Caki2 (cell line): ENCODE measurements at regions not wholly inside any gene's neighbourhood (a gene's known extent, or its start where the extent isn't known, plus 50 kb on each side); places are given as distances from the start of the nearest gene placed in this dataset.
"Not testable (repeated sequence)": the region's sequence is repeated elsewhere in the genome, so short reads cannot be mapped to it uniquely, and the experiment has no call there.

Experiments used
- DNase-seq: peaks from one replicate; pipeline ENCODE4 v3.0.0-alpha.2; 2015; ENCODE audit warnings: low read depth
- in situ Hi-C: cut with HindIII; loops from 2 replicates; pipeline ENCODE4 v1.10.0; 2016; ENCODE audit warnings: low sequenced_read_pairs, low pct_unique_long_range_greater_than_20kb, mixed read lengths

DNA sequence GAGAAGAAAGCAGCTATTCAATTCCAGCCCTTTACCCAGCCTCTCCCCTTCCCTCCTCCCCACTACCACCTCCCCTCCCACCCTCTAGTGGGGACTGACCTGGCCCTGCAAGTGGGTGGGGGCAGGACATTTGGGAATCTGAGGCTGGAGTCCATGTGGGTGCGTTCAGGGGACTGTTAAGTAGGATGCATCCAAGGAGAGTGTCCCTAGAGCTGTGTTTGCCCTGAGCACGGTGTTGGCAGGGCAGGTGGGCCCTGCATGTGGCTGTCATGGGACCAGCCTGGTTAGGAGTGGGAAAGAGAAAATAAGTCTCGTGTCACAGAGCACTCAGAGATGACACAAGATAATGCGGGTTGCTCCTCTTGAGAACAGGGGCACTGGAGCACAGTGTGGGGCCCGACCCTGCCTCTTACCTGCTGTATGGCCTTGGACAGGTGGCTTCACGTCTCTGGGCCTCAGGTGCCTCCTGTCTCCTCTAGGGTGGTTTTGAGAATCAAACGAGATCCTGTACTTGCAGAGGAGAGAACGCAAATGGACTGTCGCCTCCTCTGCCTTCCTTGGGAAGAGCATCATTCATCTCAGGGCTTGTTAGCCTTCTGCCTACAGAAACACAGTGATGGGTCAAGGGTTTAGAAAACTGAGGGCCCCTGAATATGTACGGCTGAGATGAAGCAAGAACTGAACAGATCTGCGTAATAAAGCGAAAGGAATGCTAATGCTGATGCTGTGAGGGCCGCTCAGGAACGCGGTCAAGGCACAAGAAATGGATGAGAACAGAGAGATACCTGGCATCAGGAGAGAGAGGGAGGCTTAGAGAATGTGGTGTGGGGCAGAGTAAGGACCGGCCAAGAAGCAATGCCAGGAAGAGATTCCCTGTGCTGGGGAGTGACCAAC is 187.7 kb upstream of the HAAO start:
- no peak for DNase-seq
- in situ Hi-C loops, result no loop called here

DNA sequence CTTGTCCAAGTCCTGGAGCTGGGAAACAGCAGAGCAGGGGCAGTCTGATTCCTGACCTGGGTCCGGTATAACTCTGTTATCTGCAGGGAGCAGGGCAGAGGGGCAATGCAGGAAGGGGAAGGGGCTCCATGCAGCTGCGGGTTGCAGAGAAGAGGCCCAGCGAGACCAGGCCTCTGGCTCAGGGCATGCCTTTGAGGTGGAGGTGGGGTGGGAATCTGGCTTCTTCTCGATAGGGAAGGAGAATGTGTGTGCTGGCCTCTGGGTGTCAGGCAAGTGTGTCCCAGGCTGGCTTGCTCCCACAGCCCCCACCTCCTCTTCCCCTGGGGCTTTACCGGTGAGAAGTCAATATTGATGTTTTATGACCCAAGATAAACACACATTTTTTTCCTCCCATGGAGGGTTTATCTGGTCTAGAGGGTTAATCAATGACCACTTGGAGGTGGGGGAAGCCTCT is 187.1 kb upstream of the HAAO start:
- DNase-seq, result peak; percentile 46
- in situ Hi-C loops, result no loop called here

DNA sequence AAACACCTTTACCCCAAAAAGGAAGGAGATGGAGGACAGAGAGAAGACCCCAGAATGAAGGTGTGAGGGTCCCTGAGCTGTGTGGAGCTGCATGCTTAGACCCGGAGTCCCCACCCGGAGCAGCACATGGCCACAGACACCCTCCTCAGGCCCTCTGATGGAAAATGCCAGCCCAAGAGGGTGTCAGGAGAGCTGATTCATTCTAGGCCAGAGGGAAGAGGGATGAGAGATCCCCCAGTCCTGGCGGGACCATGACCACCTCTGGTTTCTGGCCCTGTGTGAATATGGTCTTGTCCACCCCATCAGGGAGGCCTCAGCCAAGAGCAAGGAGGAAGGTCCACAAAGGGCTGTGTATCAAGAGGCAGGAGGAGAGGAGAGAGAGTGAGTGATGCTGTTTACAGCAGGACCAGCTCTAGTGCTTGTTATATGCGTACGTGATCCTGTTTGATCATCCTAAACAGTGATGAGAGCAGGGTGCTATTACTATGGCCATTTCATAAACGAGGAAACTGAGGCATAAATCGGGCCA is 186.6 kb upstream of the HAAO start:
- no peak for DNase-seq
- in situ Hi-C loops, result no loop called here

DNA sequence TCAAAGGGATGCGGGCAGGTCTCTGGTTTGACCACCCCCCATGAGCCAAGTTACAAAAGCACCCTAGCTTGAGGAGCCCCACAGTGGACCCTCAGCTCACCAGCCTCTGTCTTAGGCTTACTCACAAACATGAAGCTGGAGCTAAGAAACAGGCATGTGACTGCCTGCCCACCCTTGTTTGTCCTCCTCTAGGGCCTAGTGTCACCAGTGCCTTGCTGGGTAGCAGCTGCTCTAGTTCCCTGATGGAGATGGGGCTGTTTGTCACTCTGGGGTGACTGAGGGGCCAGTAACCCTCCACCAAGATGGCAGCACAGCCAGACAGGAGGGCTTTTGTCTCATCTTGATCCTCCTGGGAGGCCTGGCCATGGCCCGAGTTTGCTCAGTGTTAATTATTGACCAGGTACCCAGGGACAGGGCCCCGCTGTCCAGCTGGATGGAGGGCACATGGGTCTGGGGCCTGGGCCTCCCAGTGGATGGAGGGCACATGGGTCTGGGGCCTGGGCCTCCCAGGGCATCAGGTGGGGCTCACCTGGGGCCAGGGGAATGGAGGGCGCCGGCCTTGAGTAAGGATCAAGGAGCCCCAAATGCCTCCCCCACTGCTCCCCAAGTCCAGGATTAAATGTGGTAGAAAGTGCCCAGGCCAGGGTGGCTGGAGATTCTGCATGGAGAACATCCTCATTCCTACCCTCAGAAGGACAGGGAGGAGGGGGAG is 185.9 kb upstream of the HAAO start:
- in situ Hi-C loops, result no loop called here
- no peak for DNase-seq

DNA sequence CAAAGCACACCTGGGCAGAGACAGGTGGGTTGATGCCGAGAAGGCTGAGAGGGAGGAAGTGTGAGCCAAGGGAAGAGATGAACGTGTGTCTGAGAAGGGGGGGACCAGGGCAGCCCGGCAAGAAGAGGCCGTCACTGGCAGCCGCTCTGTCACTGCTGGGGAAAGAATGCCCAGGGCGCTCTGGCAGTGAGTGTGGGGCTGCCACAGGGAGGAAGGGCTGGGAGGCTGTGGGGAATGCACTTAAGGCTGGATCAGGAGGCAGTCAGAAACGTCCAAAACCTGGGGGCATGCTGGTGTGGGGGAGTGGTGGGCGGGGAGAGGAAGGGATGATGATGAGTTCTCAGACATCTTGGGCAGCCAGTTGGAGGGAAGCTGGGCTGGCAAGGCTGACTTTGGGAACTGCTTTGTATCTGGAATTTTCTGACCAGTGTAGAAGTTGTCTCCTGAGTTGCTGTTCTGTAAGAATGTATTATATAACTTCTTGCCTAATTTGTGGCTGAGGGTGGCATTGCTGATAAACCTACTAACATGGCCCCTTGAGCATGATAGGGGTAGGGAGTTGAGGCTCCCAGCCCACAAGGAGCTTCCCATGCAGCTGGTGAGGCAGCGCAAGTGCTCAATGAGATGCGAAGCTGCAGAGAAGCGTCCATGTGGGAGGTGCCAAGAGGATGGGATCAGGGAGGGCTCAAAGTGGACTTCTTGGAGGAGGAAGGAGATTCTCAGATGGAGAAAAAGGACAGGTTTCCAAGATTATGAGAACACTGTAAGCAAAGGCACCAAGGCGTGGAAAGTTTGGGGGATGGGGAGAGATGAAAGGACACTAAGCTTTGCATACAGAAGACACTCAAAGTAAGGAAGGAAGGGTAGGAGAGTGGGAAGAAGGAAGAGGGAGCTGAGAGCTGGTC is 185.1 kb upstream of the HAAO start:
- DNase-seq, result no peak
- in situ Hi-C loops, result no loop called here

DNA sequence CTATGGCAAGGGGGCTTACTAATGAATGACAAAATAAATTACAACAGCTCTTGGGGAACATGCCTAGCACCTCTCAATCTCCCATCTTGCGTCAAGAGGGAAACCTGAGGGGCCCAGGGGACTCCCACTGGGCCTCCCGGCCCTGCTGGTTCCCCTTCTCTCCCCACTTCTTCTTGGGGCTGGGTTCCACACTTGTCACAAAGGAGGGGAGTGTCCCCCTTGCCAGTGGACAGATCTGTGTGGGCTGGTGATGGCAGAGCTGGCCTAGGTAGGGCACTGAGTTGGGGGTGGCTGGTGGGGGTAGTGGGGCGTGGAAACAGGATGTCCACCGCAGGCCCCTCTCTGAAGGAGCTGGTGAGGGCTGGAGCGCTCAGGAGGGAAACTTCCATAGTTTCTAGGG is 184.0 kb upstream of the HAAO start:
- in situ Hi-C loops, result no loop called here

DNA sequence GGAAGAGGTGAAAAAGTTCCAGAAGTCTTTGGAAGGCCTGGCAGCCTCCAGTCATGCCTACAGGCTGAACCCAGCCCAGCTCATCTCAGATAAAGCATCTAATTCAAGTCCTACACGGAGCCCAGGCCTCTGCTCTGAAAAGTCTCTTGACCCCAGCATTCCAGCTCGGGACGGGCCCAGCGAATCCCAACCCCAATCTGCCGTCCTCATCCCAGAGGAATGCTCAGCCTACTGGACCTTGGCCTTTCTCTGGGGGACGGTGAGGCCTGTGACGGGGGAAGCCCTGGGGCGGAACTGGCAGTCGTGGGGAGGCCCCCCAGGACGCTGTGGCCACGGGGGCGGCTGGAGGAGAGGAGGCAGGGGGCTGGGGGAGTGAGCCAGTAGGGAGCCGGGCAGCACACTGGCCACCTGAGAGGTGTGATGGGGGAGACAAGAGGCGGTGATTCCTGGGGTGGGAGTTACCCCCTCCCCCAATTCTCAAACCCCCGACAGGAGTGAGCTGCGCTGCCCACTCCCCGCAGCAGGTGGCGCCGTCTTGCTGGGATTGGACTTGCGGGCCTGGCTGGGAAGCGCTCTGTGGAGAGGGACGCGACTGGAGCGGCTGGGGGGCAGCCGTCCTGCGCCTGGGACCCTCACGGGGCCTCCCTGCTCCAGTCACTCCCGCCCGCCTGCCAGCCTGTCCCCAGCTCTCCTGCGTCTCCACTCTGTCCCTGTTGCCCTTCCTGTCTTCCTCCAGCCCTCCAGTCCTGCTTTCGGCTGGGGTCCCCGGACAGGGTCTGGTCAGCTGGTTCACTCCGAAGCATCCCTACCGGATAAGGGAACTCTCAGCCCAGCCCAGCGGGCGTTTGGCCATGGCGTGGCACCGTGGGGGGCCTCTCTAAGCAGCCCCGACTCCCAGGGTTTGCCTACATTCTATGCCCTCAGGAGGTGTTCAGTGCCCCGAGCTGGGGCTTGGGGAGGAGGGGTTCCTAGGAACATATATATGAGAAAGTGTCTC is 182.6 kb upstream of the HAAO start:
- in situ Hi-C loops, result no loop called here

More for the DNA sequence above, 184.0 kb upstream of the HAAO start:
- no peak for DNase-seq

DNA sequence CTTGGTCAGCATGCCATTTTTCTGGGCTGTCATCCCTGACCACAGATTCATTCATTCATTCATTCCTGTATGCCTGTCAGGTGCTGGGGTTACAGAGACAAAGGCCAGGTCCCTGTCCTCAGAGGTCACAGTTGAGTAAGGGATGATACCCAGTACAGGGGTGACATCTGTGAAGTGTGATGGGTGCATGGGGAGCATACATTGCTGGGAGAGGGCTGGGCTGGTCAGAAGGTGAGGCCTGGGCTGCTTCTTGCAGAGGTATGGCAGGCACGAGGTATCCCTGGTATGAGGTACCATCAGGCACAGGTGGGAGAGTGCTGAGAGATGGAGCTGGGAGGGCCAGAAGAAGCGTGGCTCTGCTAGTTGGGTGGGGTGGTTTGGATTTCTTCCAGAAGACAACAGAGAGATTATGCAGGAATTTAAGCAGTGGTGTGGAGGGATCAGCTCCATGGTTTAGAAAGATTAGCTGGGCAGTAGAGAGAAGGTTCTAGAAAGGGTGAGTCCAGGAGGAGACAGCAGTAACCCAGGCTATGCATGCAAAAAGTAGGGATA is 181.9 kb upstream of the HAAO start:
- in situ Hi-C loops, result no loop called here
- DNase-seq, result no peak

More for the DNA sequence above, 182.6 kb upstream of the HAAO start:
- peak; percentile 41 for DNase-seq

DNA sequence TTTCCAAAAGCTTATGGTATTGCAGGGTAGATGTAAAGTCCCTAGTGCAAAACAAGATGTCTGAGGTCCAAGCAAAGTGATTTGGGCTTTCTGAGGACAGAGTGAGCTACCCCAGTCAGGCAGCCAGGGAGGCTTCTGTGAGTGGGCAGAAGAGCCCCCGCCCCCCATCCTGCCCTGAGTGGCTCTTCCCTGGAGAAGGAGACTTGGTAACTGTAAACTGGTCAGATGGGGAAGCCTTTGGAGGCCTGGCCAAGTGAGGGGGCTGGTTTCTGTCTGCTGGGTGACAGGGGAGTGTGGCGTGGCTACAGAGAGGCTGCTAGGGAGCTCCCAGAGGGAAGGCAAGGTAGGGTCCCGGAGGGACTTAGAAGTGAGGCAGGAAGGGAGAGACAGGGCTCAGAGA is 181.3 kb upstream of the HAAO start:
- in situ Hi-C loops, result no loop called here
- DNase-seq, result no peak

DNA sequence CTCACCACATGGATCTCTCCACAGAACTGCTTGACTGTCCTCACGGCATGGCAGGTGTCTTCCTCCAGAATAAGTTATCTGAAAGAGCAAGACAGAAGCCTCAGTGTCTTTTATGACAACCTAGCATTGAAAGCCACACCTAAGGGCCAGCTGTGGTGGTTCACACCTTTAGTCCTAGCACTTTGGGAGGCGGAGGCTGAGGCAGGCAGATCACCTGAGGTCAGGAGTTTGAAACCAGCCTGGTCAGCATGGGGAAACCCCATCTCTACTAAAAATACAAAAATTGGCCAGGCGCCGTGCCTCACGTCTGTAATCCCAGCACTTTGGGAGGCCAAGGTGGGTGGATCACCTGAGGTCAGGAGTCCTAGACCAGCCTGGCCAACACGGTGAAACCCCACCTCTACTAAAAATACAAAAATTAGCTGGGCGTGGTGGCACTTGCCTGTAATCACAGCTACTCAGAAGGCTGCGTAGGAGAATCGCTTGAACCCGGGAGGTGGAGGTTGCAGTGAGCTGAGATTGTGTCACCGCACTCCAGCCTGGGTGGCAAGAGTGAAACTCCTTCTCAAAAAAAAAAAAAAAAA is 180.6 kb upstream of the HAAO start:
- in situ Hi-C loops, DNase-seq: not testable (repeated sequence)

DNA sequence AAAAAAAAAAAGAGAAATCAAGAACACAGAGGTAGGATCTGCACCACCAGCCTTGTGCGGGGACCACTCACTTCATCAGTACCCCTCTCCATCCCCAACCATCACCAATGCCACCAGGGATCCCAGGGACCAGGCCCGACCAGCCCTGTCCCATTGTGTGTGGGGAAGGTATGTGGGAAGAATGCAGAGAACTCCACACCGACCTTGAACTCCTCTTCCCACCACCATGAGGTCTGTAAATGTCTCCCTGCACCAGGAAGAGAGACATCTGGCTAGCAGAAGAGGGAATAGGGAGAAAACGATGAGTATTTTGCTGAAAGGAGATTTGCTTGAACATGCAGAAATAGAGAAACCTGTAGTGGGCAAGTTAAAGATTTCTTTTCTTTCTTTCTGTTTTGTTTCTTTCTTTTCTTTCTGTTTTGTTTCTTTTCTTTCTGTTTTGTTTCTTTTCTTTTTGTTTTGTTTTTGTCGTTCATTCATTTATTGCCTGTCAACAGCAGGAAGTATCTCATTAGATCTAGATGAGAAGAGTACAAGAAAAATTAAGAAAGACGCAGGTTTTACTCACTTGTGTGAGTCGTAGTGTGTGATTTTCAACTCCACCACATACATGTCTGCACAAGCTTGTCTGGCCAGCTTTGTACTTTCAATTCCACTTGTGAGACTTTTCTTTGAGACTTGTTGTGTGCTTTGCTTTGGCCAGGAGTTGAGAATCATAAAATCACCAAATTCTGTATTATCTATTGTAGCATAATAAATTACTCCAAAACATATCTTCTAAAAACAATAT is 179.8 kb upstream of the HAAO start:
- in situ Hi-C loops, result no loop called here
- no peak for DNase-seq

DNA sequence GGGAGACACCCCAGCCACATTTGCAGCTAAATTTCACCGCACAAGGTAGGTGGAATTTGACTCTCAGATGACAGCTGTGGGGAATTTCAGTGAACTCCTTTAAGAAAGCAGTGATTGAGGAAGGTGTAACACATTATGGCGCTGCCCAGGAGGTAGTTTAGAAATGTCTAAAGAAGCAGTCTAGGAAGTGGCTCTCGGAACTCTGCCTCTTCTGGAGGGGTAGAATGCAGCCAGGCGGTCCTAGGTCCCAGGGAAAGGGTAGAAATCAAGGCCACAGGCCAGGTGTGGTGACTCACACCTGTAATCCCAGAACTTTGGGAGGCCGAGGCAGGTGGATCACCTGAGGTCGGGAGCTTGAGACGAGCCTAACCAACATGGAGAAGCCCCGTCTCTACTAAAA is 179.0 kb upstream of the HAAO start:
- in situ Hi-C loops, result no loop called here

DNA sequence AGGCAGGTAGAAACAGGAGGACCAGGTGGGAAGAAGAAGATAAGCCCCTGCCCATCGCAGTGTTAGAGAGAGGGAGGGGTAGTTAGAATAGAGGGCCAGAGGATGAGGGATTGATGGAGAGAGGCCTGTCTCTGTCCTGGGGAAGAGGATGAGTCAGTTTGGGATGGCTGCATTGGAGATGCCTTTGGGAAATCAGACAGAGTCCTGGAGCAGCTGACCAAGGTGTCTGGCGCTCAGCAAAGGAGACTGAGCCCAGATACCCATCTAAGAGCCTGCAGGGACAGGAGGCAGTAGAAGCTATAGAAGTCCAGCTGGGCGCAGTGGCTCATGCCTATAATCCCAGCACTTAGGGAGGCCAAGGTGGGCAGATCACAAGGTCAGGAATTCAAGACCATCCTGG is 177.8 kb upstream of the HAAO start:
- DNase-seq, result no peak
- in situ Hi-C loops, result no loop called here

More for the DNA sequence above, 179.0 kb upstream of the HAAO start:
- DNase-seq, result no peak

DNA sequence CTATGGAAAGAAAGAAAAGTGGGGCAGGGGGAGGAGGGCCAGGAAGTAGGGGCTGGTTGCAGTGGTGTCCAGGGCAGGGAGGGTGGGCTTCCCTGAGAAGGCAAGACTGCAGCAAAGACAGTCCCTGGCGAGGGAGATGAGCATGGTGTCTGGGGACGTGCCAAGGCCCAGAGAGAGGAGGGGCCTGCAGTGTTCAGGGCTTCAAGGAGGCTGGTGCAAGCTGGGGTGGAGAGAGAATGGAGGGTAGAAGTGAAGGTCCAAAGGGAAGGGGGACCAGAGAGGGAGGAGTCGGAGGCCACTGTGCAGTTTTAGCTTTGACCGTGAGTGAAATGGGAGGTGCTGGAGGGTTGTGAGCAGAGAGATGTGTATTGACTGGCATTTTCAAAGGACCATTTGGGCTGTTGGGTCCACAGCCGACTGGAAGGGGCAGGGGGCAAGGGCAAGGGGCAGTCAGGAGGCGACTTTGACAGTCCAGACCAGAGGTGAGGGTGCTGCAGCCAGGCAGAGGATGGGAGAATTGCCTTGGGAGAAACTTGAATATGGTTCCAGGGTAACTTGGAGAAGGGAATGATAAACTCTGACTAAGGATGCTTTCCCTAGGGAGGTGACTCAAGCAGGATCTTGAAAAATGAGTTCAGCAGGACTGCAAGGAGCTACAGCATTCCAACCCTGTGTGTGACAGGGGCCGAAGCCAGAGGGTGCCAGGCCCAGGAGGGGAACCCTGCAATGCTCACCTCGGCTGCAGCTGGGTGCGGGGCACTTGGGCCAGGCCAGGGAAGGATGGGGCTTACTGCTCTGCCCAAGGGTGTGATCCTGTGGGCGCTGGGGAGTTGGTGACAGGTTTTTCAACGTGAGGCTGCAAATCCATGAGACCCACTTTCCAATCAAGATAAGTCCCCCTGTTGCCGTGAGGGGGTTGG is 177.1 kb upstream of the HAAO start:
- no peak for DNase-seq
- in situ Hi-C loops, result no loop called here
